Activated CD8-positive, alpha-beta T cell treated with anti-CD3 and anti-CD28 coated beads for 36 hours (primary cell): ENCODE measurements at regions not wholly inside any gene's neighbourhood (a gene's known extent, or its start where the extent isn't known, plus 50 kb on each side); places are given as distances from the start of the nearest gene placed in this dataset.

Source experiments
- ATAC-seq: fragments of 200-7000 bp; cut with Tn5 transposase; one replicate; pipeline ENCODE4 v1.10.0; 2021; ENCODE audit warnings: mild to moderate bottlenecking, moderate library complexity
- CTCF ChIA-PET: fragments of 350-600 bp; sonication (Branson Sonifier 250); formaldehyde crosslinking; loops from one replicate; lab custom pipeline; 2021; ENCODE audit warnings: antibody characterized with exemption; lab: Charles Lee
- POLR2A ChIA-PET: fragments of 350-600 bp; sonication (Branson Sonifier 250); formaldehyde crosslinking; loops from one replicate; lab custom pipeline; 2021; ENCODE audit warnings: antibody characterized with exemption; lab: Charles Lee
- DNase-seq: peaks from one replicate; pipeline ENCODE4 v3.0.0-alpha.2; 2020
- H3K27ac Mint-ChIP-seq: one replicate; pipeline ENCODE4 v1.8.0; 2021; ENCODE audit warnings: mild to moderate bottlenecking, mixed read lengths
- H3K27me3 Mint-ChIP-seq: one replicate; pipeline ENCODE4 v1.8.0; 2021; ENCODE audit warnings: mixed read lengths
- H3K36me3 Mint-ChIP-seq: one replicate; pipeline ENCODE4 v1.8.0; 2021; ENCODE audit warnings: low read depth, mixed read lengths
- H3K4me1 Mint-ChIP-seq: one replicate; pipeline ENCODE4 v1.8.0; 2021; ENCODE audit warnings: low read depth, mixed read lengths
- H3K4me3 Mint-ChIP-seq: one replicate; pipeline ENCODE4 v1.8.0; 2021; ENCODE audit warnings: mild to moderate bottlenecking, moderate library complexity, mixed read lengths
- H3K9me3 Mint-ChIP-seq: one replicate; pipeline ENCODE4 v1.8.0; 2021; ENCODE audit warnings: mixed read lengths
- intact Hi-C: fragments of 100-400 bp; cut with micrococcal nuclease; formaldehyde crosslinking; loops from one replicate; pipeline ENCODE4 v1.10.0; 2022
- TF ChIP-seq, protein P1 (sequence below): fragments of 200-600 bp; IDR thresholded peaks from one replicate; pipeline ENCODE4 v1.8.0; 2022; ENCODE audit warnings: antibody characterized with exemption, mild to moderate bottlenecking

DNA sequence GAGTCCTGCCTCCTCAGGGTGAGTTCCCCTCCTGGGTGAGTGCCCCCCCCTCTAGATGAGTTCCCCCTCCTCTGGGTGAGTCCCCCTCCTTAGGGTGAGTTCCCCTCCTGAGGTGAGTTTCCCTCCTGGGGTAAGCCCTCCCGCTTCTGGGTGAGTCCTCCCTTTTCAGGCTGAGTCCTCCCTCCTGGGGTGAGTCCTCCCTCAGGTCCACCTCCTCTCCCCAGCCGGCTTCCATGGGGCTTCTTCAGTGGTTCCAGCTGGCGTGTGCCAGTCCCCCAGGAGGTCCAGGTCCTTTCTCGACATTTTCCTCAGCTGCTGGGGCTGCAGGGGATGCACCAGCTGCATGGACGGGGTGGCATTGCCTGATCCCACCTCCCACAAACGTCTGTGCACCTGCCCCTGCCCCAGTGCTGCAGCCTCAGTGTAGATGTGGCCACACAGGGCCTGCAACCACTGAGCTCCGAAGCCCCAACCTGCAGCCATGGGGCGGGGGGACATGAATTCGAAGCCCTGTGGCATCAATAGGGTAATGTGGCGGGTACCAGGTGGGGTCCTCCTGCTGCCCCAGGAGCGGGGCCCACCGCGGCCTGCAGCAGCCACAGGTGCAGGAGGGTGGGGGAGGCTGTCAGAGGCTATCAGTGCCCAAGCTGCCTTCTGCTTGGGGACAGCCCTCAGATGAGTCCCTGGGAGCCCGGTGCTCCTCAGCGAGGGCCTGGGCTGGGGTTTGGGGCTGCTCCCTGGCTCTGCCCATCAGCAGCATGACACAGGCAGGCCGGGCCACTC, 101.3 kb upstream of the FGF3 start:
- H3K4me1 Mint-ChIP-seq, result peaks cover 2% of the 10 kb centered on the region
- TF ChIP-seq, protein P1, sequence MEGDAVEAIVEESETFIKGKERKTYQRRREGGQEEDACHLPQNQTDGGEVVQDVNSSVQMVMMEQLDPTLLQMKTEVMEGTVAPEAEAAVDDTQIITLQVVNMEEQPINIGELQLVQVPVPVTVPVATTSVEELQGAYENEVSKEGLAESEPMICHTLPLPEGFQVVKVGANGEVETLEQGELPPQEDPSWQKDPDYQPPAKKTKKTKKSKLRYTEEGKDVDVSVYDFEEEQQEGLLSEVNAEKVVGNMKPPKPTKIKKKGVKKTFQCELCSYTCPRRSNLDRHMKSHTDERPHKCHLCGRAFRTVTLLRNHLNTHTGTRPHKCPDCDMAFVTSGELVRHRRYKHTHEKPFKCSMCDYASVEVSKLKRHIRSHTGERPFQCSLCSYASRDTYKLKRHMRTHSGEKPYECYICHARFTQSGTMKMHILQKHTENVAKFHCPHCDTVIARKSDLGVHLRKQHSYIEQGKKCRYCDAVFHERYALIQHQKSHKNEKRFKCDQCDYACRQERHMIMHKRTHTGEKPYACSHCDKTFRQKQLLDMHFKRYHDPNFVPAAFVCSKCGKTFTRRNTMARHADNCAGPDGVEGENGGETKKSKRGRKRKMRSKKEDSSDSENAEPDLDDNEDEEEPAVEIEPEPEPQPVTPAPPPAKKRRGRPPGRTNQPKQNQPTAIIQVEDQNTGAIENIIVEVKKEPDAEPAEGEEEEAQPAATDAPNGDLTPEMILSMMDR, result no peak
- H3K9me3 Mint-ChIP-seq, result no peaks in the 10 kb centered on the region
- H3K4me3 Mint-ChIP-seq, result no peak overlapping the region
- ATAC-seq (no peak), DNase-seq (no peak)
- H3K27ac Mint-ChIP-seq, result no peak overlapping the region
- ChIA-PET CTCF (interaction anchor here (0.8 kb wide), 1 partner anchor 264 kb away, joined by 3 read pairs; no protein-coding TSS in a partner anchor), POLR2A (no interaction called here)
- intact Hi-C loops, result no loop called here
- H3K27me3 Mint-ChIP-seq, result peaks cover 35% of the 10 kb centered on the region
- H3K36me3 Mint-ChIP-seq, result no peaks in the 10 kb centered on the region

DNA sequence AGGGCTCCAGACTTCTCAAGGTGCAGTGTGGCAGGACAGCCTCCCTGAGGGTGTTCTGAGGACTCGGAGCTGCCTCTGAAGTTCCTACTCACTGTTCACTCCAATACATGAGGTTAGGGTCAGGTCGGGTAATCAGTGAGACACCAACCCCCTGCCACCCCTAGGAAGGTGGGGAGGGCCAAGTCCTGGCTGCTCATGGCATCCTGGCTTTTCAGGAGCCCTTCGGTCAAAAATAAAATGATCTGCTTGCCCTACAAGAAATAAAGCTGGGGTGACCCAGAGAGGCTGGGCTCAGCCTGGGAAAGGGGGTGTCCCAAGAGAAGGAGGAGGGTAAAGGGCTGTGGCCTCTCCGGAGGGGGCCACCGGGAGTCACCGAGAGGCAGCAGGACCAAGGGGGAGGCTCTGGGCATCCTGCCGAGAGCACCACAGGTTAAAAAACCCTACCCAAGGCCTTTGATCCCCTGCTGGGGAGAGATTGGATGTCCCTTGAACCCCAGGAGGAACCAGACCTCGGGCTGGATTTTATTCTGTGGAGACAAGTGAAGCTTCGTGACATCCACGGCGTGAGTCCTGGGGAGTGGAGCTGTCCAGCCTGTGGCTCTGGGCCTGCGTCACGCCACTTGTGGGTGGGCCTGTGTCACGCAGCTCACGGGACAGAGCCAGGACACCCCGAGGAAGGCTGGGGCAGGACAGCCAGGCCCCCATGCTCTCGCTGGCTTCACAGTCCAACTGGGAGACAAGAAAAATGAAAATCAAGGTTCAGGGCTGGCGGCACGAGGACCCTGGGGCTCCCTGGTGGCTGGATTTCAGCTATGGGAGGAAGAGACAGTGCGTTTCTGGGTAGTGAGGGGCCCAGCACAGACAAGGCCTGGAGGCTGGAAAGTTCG, 102.2 kb upstream of the FGF3 start:
- ATAC-seq (no peak), DNase-seq (no peak)
- Mint-ChIP-seq H3K9me3 (no peaks in the 10 kb centered on the region), H3K36me3 (no peaks in the 10 kb centered on the region), H3K4me3 (no peak overlapping the region), H3K4me1 (peaks cover 6% of the 10 kb centered on the region), H3K27ac (no peak overlapping the region), H3K27me3 (peaks cover 37% of the 10 kb centered on the region)
- intact Hi-C loops, result no loop called here
- TF ChIP-seq, protein P1, result no peak
- ChIA-PET CTCF (no interaction called here), POLR2A (no interaction called here)

DNA sequence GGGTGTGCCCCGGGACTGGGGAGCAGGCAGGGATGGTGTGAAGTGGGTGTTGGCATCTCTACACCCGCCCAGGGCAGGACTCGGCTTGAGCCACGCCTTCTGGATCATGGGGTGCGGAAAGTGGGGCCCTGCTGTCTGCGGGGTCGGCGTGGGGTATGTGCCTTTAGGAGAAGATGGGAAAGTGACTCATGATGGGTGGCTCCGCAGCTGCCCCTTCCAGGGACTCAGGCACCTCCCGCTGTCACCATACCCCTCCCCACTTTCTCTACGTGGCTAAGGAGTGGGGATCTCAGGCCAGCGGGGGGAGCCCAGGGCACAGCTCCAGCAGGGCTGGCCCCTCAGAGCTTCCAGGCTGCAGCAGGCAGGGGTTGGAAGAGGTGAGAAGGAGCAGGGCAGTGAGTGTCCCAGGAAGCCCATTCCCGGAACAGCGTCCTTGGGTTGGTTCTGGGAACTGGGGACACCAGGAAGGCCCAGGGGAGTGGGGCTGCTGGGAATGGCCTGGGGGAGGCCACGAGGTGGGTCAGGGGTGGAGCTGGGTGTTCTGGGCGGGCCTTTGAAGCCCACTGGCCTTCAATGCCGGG, 102.9 kb upstream of the FGF3 start:
- H3K27me3 Mint-ChIP-seq, result peaks cover 42% of the 10 kb centered on the region

DNA sequence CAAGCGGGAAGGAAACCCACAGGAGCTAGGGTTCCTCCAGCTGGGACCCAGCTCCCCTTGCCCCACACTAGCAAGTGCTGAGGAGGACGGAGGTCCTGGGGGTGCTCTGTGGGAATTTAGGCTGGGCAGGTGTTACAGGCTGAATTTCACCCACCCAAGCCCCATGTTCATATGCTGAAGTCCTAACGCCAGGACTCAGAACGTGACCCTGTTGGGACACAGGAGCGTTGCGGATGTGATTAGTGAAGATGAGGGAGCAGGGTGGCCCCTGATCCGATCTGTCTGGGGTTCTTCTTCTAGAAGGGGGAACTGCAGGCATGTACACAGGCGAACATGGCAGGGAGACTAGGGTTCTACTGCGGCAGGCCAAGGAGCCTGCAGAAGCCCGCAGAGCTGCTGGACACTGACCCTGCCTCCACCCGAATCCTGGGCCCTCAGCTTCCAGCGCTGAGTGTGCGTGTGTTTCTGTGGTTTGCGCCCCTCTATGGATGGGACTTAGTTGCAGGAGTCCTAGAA, 103.4 kb upstream of the FGF3 start:
- no peaks in the 10 kb centered on the region for H3K36me3 Mint-ChIP-seq
- ATAC-seq, result no peak
- POLR2A ChIA-PET, result no interaction called here
- no peak overlapping the region for H3K4me3 Mint-ChIP-seq
- TF ChIP-seq, protein P1, result no peak
- no peak for DNase-seq
- intact Hi-C loops, result no loop called here
- peaks cover 46% of the 10 kb centered on the region for H3K27me3 Mint-ChIP-seq
- peaks cover 6% of the 10 kb centered on the region for H3K4me1 Mint-ChIP-seq
- no peaks in the 10 kb centered on the region for H3K9me3 Mint-ChIP-seq
- CTCF ChIA-PET, result no interaction called here
- no peak overlapping the region for H3K27ac Mint-ChIP-seq

More for the DNA sequence above, 102.9 kb upstream of the FGF3 start:
- no peak overlapping the region for H3K27ac Mint-ChIP-seq
- H3K4me1 Mint-ChIP-seq, result peaks cover 6% of the 10 kb centered on the region
- DNase-seq, result no peak
- intact Hi-C loops, result no loop called here
- no peaks in the 10 kb centered on the region for H3K36me3 Mint-ChIP-seq
- no peaks in the 10 kb centered on the region for H3K9me3 Mint-ChIP-seq
- TF ChIP-seq, protein P1, result no peak
- ChIA-PET POLR2A (no interaction called here), CTCF (no interaction called here)
- ATAC-seq, result no peak
- H3K4me3 Mint-ChIP-seq, result no peak overlapping the region
